ENCODE measurements at regions not wholly inside any gene's neighbourhood (a gene's known extent, or its start where the extent isn't known, plus 50 kb on each side); places are given as distances from the start of the nearest gene placed in this dataset.
"Not testable (repeated sequence)": the region's sequence is repeated elsewhere in the genome, so short reads cannot be mapped to it uniquely, and the experiment has no call there.

- not testable (repeated sequence) for TF ChIP-seq POLR2A, CTCF (IDR thresholded peaks at IDR 0.05)
Measured at GRCh38 chr21:14020108-14020507, 190.6 kb downstream of the LIPI start.
